ENCODE measurements at regions not wholly inside any gene's neighbourhood (a gene's known extent, or its start where the extent isn't known, plus 50 kb on each side); places are given as distances from the start of the nearest gene placed in this dataset.
"Not testable (repeated sequence)": the region's sequence is repeated elsewhere in the genome, so short reads cannot be mapped to it uniquely, and the experiment has no call there.

DNA sequence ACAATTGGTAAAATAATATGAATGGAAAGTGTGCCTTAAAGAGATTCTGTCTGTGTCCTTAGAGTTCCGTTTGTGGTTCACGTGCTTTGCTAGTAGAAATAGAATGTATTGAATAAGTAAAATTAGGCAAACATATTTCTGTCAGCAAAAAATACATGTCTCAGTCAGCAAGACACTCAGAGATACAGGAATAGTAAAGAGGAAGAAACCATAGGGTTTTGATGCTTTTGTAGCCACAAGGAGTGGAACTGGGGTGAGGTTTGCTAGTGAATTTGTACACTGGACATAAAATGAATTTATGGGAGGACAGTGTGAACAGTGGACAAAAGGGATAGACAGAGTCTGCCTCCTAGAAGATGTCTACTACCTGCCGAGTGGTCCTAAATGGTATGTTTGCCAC, 289.2 kb upstream of the NRP1 start:
- no peak for DNase-seq (ENCODE audit: low read depth in 1 of 2, low spot score in 1 of 2)

DNA sequence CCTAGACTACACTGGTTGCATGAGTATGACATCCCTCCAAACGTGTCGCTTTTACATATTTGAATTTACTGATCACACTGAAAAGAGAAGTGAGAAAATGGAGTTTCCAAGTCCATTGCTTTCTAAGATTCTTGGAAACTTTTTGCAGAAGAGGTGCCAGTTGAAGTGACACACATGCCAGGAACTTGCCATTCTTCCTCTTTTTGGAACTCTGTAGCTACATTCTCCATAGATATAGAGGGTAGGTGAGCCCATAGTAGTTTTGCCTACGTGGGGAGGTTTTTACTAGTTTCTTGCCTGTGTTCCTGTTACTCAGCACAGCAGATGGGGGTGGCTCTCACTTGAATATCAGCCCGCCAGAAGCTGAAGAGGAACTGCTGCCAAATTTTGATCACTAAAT, 286.6 kb upstream of the NRP1 start:
- DNase-seq (ENCODE audit: low read depth in 1 of 2, low spot score in 1 of 2), result no peak

DNA sequence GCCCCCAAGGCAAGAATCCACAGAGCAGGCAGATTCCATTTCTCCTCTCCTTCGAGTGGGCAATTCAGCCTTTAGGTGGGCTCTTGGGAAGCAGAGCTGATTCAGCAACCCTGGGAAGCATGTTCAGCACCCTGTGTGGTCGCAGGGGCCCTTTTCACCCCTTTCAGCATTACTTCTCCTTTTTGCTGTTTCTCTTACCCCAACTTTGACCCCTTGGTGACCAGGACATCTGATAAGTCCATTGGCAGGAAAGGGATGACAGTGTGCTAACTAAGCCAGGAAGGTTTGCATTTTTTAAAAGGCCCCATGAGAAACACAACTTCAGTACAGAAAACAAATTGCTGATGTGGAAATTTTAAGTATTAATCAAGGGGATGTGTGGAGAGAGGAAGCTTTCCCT, 283.7 kb upstream of the NRP1 start:
- DNase-seq (ENCODE audit: low read depth in 1 of 2, low spot score in 1 of 2), result no peak

DNA sequence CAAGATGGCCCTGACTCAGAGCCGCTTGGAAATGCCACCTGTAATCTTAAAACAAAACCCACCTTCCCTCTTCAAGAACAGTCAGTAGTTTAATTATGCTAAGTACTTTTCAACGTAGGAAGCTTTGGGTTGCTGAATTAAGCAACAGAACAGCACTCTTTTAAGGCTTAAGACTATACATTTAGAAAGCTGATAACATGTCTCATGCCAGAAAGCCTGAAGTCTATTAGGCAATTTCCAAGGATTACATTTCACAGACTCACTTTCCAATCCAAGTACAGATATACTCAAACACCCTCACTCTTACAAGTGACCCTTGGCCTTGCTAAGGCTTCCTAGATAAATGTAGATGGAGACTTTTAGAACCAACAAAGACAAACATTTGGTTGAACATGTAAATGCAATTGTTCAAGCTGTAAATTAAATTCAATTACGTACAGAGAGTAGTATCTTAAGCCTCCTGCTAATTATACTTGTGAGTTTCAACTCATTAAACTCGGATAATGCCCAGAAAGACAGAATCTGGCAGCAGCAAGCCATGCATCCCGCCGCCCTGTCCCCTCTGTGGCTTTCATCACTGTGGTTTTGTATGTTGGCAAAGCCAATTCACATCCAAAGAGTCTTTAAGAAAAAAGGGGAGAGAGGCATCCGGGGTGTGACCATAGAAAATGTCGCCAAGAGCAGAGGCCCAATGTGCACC, 283.1 kb upstream of the NRP1 start:
- DNase-seq (ENCODE audit: low read depth in 1 of 2, low spot score in 1 of 2), result no peak

DNA sequence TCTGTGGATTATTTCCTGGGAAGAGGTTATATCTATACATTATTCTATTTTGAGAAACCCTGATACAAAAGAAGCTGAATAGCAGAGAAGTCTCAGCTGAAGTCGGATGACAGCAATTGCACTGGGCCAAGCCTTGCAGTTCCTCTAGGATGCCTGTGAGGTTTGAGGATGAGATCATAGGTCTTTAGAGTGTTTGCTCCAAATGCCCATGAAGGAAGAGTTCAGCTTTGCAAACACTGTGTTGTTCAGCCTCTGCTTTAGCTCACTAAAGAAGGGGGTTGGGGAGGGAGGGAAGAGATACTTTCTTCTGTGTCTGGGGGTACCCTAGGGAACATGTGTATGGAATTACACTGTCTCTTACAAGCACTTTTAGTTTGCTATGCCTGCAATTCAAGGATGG, 282.5 kb upstream of the NRP1 start:
- no peak for DNase-seq (ENCODE audit: low read depth in 1 of 2, low spot score in 1 of 2)

DNA sequence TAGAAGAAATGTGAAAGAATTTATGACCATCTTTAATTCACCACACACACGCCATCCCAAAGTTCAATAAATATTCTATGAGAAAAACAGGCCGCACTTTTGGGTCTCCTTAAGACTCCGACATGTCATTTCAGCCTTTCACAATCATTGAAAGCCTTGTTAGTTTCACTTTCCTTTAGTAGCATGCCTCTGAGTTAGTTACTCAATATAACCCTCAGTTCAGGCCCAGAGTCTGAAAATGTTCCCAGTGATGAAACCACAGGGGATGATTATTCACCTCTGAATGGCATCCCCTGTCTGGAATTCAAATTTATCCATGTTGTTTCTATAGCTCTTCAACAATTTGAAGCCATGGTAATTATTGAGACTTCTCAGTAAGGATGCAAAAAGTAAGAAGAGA, 278.1 kb upstream of the NRP1 start:
- DNase-seq (ENCODE audit: low read depth in 1 of 2, low spot score in 1 of 2), result no peak

DNA sequence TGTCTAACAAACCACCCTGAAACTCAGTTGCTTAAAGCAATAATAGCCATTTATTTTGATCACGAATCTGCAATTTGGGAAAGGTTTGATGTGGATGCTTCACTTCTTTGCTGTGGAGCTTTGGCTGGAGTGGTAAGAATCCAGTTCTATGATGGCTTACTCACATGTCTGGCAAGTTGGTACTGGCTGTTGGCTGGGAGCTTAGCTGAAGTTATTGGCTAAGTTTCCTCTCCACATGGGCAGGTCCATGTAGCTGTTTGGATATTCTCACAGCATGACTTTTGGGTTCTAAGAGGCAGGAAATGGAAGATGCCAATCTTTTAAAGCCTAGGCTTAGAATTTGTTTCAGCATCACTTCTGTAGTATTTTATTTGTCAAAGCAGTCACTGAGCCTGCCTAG, 277.6 kb upstream of the NRP1 start:
- DNase-seq (ENCODE audit: low read depth in 1 of 2, low spot score in 1 of 2), result no peak

DNA sequence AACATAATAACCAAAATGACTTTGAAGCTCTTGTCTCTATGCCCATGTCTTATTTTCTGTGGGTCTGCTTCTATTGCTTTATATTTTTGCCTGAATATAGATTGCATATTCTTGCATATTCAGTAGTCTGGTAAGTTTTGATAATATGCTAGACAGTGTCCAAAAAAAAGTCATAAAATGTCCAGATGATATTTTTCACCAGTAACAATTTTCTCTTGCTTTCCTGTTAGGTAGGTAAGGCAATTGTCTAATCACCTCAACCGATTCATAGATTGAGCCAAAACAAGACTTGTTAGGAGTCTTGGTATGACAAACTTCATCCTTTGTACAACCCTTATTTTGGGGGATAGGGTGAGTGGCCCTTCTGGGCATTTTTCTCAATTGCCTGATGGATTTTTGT, 277.0 kb upstream of the NRP1 start:
- DNase-seq (ENCODE audit: low read depth in 1 of 2, low spot score in 1 of 2), result no peak

DNA sequence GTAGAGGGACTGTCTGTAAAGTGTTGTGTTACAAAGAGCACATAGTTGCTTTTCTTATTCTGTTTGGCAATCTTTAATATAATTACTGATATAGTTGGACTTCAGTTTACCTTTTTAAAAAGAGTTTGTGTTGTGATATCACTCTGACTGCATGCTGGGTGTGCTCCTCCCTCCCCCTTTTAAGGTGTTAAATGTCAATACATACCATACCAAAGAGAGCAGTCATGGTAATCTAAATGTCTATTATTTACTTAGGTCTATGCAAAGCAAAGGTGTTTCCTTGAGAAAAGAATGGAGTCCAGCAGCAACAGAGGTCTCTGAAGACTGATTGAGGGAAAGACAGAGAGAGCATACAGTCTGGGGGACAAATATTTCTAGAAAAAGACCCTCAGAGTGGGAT, 275.1 kb upstream of the NRP1 start:
- no peak for DNase-seq (ENCODE audit: low read depth in 1 of 2, low spot score in 1 of 2)

DNA sequence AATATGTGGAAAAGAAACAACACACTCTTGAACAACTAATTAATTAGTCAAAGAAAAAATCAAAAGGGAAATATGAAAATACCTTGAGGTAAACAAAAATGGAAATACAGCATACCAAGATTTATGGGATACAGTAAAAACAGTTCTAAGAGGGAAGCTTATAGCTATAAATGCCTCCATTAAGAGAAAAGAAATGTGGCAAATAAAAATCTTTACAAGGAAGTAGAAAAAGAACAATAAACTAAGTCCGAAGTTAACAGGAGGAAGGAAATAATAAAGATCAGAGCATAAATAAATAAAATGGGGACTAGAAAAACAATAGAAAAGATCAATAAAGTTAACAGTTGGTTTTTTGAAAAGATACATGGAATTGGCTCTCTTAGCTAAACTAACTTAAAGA, 267.8 kb upstream of the NRP1 start:
- DNase-seq (ENCODE audit: low read depth in 1 of 2, low spot score in 1 of 2), result no peak

DNA sequence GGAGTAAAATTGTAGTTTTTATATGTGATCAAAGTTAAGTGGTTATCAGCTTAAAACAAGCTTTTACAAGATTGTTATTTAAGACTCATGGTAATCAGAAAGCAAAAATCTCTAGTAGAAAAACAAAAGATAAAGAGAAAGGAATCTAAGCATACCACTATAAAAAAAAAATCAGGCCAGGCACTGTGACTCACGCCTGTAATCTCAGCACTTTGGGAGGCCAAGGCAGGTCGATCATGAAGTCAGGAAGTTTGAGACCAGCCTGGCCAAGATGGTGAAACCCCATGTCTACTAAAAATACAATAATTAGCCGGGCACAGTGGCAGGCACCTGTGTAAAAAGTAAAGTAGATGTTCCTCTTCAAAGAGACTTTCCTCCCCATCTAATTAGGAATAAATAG, 265.9 kb upstream of the NRP1 start:
- no peak for DNase-seq (ENCODE audit: low read depth in 1 of 2, low spot score in 1 of 2)

DNA sequence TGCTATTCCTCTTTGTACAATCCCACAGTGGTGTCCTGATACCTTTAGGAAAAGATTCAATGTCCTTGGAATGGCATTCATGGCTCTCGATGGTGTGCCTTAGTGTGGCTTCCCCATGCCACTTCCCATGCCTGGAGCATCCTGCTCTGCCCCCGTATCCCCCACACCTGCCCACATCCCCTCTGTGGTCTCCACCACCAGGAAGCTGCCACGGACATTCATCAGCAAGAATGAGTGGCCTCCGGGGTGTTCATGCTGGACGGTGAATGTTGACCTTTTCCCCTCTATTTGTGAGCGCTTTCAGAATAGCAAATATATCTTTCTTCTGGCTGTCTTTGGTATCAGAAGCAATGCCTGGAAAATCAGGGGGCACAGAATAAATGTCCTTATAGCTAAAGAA, 262.0 kb upstream of the NRP1 start:
- no peak for DNase-seq (ENCODE audit: low read depth in 1 of 2, low spot score in 1 of 2)

DNA sequence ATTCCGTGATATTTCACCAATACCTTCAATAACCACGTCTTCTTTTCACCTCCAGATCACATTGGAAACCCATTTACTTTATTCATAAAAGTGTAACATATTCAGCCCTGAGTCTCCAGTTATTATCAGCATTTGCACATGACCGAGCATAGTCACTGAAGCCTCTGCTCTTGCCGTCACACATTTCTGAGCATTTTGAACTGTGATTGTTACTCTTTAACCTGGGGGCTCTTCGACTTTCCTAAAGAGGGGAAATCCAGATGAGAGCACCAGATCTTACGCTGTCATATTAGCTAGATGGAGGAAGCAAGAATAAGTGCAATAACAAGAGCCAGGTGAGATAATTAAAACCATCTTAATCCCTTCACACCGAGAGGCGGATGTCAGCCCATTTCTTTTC, 260.0 kb upstream of the NRP1 start:
- DNase-seq (ENCODE audit: low read depth in 1 of 2, low spot score in 1 of 2), result no peak

DNA sequence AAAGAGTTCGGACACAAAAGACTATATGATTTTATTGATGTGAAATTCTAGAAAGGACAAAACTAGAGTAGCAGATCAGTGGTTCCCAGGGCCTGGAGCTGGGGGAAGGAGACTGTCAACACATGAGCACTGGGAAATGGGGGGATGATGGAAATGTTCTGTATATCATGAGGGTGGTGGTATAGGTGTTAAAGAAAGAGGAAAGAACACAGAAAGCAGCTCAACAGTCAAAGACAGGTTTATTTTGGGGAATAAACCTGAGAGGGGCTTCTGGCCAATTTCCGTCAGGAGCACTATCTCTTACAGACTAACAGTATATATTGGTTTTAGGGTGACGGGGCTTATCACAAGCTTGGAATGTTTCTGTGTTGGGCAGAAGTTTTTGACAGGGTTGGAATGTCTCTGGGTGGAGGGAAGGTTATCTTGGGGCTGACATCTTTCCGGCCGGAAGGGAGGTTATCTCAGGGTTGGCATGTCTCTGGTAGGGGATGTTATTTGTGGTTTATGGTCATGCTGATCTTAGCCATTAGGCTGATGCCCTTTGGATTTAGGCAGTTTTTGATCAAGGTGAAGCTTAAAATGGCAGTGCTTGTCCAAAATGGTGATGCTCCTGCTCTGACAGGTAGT, 254.6 kb upstream of the NRP1 start:
- no peak for DNase-seq (ENCODE audit: low read depth in 1 of 2, low spot score in 1 of 2)

DNA sequence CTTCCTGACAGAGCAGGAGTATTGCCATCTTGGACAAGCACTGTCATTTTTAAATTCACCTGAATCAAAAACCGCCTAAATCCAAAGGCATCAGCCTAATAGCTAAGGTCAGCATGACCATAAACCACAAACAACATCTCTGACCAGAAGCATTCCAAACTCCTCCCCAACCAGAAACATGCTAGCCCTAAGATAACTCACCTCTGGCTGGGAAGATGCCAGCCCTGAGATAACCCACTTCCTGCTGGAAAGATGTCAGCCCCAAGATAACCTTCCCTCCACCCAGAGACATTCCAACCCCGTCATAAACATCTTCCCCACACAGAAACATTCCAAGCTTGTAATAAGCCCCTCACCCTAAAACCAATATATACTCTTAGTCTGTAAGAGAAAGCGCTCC, 250.1 kb upstream of the NRP1 start:
- not testable (repeated sequence) for DNase-seq (ENCODE audit: low read depth in 1 of 2, low spot score in 1 of 2)

DNA sequence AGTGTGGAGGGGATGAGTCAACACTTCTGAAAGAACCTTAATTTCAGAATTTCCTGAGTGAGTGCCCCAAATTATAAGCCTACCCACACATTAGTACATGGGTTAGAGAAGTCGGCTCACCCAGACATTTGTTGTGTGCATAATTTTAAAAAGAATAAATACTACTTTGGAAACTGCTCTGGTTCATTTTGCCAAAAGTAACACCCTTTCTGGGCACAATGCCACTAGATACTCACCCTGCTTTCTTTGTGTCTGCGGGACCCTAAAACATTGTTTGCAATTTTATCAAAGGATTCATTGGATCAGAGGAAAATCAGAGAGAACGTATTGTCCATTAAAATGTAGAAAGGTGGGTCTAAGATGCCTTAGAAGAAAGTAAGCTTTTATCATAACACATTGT, 245.5 kb upstream of the NRP1 start:
- no peak for DNase-seq (ENCODE audit: low read depth in 1 of 2, low spot score in 1 of 2)

DNA sequence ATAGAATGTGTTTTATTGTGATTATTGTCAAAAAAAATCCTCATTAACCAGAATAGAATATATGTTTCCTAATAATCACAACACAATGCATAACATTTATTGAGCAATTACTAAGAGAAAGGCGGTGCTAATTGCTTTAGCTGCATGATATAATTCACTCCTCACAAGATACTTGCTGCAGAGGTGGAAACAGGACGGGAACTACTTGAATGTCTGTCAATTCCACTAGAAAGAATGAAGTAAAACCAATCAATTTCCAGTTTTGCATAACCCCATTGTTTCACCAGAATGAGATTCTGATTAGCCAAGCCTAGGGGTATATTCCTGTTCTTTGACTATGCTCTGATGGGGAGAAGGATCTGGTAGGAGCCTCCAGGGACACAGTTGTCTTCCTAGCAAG, 239.1 kb upstream of the NRP1 start:
- no peak for DNase-seq (ENCODE audit: low read depth in 1 of 2, low spot score in 1 of 2)

DNA sequence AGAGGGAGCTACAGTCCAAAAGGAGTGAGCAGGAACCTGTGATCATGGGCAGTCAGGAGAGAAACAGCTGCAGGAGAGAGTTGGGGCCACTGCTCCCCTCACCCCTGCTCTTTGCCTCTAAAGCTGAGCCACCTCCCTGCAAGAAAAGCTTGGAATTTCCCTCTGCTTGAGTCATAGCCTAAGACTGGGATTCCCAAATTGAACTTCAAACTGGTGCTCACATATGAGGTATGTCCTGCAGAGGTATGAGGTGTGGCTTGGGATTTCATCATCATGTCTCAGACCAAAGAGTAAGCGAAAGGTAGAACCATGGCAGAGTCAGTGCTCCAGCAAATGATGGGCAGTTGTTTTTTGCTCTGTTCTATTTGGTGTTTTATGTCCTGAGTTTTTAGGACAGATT, 237.1 kb upstream of the NRP1 start:
- DNase-seq (ENCODE audit: low read depth in 1 of 2, low spot score in 1 of 2), result no peak

DNA sequence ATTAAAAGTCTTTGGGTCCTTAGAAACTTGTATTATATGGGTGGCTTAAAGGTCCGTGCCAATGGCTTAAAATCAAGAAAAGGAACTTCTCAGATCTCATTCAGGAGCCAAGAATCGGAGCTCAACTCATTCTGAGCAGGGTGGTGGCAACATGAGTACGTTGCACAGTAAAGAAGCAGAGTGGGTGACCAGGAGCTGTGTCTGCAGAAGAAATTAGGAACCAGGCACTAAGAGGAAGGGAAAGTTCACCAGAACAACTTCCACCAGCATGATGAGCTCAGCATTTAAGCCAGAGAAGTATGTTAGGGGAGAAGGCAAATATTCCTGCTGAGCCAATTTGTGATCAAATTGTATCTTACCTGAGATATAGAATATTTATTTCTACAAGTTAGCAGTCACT, 236.0 kb upstream of the NRP1 start:
- DNase-seq (ENCODE audit: low read depth in 1 of 2, low spot score in 1 of 2), result no peak

DNA sequence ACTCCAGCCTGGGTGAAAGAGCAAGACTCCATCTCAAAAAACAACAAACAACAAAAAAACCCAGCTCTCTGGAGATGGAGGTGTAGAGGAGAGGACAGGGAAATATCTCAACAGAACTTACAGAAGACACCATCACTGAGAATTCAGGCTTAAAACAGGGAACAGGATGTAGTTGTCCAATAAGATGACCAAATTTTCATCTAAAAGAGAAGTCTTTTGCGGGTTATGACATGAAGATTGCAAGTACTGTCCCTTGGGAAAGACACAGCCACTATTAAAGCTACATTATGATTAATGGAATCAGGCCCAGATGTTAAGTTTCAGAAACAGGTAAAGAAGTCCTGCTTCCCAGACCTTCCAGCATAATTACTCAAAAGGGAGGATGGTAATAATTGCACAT, 235.2 kb upstream of the NRP1 start:
- DNase-seq (ENCODE audit: low read depth in 1 of 2, low spot score in 1 of 2), result no peak

DNA sequence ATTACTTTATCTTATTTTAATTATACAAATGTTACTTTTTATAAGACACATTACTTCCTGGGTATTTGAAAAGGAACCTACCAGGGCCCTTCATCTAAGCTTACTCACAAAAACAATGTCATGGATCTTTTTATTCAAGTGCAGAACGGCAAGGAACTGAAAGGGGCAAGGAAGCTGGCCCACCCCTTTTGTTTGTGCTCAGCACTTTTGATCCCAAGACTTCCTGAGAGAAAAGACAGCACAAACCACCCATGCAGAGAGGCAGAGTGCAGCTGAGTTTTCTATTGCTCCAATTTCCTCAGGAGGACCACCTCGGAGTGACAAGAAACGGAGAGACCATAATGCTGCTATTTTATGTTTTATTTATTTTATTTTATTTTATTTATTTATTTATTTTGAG, 232.0 kb upstream of the NRP1 start:
- no peak for DNase-seq (ENCODE audit: low read depth in 1 of 2, low spot score in 1 of 2)

DNA sequence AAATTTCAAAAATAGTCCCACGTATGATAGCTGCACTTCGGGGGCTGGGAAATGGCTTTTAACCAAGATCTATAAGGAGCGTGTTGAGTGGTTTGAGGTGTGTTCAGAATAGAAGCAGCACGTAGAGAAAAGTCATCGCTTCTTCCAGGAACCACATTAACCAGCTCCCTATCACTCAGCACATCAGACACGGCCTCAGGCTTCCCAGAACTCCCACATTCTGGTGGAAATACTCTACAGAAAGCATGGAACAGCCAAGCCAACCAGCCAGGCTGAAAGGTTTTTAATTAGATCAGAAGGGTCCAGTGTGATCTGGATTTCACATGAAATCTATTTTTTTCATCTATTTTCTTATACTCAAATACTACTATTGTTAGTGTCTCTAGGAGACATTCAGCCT, 231.5 kb upstream of the NRP1 start:
- no peak for DNase-seq (ENCODE audit: low read depth in 1 of 2, low spot score in 1 of 2)

DNA sequence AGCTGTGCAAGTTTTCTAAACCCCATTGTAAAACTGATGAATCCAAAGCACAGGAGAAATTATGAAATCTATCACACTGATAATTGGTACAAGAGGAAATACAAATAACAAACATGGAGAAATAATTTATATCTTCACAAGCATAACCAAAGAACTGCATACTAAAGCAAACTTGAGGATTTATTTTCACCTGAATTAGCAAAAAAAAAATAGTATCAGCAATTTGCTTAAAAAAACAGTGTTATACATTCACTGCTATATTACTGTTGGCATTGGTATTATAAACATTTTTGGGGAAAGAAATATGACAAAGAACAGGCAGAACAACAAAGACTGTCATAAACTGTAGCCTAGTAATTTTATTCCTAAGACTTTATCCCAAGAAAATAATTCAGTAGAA, 230.8 kb upstream of the NRP1 start:
- no peak for DNase-seq (ENCODE audit: low read depth in 1 of 2, low spot score in 1 of 2)

Data from activated T-helper 1 cell treated with anti-CD3 and anti-CD28 coated beads, Interleukin-2, amount 50 U/mL, for 16 hours (primary cell).